ENCODE measurements at regions not wholly inside any gene's neighbourhood (a gene's known extent, or its start where the extent isn't known, plus 50 kb on each side); places are given as distances from the start of the nearest gene placed in this dataset.
A peak's percentile ranks its signal among the peaks of the same experiment; 100 is the strongest.

DNA sequence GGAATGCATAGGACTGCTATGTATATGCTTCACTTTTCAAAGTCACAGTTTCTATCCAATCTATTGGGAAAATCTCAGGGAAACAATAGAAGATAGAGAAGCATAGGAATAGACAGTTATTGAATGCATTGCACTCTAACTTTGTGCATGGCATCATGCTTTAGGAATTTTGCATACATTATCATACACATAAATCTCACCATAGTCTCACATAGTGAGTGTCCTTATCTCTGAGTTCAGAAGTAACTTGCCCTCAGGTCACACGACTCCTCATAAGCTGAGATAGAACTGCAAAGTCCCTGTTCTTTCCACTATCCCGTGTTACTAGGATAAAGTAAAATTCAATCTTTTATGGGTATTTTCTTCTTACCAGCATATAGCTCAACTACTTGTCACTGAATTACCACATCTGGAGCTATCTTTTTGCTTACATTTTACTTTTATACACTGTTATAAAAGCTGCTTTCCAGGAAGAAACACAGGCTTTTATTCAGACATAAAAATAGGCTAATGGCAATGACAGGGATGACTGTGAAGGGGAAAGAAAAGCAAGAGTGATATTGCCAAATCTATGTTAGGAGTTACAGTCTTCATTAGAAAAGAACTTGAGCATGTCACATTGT, 666.9 kb downstream of the XIRP2 start:
- H3K9ac ChIP-seq (ENCODE audit: insufficient read length) = no peak overlapping the region
- DNase-seq (ENCODE audit: low read depth, low spot score) = no peak
- no peaks in the 10 kb centered on the region for H3K9me3 ChIP-seq (ENCODE audit: low read depth, low read length)
- no peak for TF ChIP-seq POLR2AphosphoS5 (IDR thresholded peaks at IDR 0.05; ENCODE audit: borderline replicate concordance, low read depth, low read length)
- no peak for TF ChIP-seq EZH2 (IDR thresholded peaks at IDR 0.05)
- no peak for TF ChIP-seq FOXP2 (optimal IDR thresholded peaks at IDR 0.05; ENCODE audit: control extremely low read depth, extremely low read length, insufficient read depth)
- no peaks in the 10 kb centered on the region for H3K36me3 ChIP-seq (ENCODE audit: insufficient read depth, low read length)
- 0 out of 2 replicates have a peak overlapping the region, but pooled peaks have one; percentile 13 for H3K4me3 ChIP-seq
- H3K27ac ChIP-seq = peak overlapping the region; percentile 67

DNA sequence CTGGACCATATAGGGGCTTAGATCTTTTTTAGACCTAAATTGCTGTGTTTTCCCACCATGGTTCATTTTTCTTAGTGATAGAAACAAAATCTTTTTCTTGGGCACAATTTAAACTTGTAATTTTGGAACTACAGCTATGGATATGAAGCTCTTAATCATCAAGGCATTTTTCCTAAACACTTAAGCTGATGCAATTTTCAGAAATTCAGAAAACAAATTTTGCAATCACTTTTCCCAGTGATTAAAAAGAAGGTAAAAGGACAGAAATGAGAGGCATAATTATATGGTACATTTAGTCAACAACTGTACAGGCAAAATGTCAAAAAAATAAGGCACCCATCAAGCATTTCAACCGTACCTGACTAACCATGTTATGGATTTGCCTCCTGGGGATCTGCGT, 665.4 kb downstream of the XIRP2 start:
- DNase-seq (ENCODE audit: low read depth, low spot score) = no peak
- Histone ChIP-seq H3K27ac (no peak overlapping the region), H3K36me3 (ENCODE audit: insufficient read depth, low read length) (no peaks in the 10 kb centered on the region), H3K9me3 (ENCODE audit: low read depth, low read length) (no peaks in the 10 kb centered on the region), H3K4me3 (no peak overlapping the region), H3K9ac (ENCODE audit: insufficient read length) (no peak overlapping the region)
- TF ChIP-seq POLR2AphosphoS5 (IDR thresholded peaks at IDR 0.05; ENCODE audit: borderline replicate concordance, low read depth, low read length) (no peak), EZH2 (IDR thresholded peaks at IDR 0.05) (no peak)

DNA sequence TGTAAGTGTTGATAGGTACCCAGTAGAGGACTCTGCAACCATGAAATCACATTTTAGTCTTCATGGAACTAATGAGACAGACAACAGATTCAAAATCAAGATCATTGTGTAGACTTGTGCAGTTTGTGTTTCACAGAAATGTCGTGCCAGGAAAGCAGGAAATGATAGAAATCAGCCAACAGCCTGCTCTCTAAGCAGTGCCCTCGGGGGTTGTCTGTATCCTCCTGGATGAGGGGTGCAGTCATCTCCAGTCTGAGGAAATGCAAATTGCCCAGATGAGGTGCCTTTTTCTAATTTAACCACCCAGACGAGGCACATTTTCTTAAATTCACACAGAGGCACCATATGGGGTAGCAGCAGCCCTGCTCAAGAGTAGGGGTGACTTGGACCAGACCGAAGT, 663.1 kb downstream of the XIRP2 start:
- Histone ChIP-seq H3K36me3 (ENCODE audit: insufficient read depth, low read length) (no peaks in the 10 kb centered on the region), H3K9ac (ENCODE audit: insufficient read length) (no peak overlapping the region), H3K27ac (peak overlapping the region; percentile 47; the same call in 1 of the 2 replicates), H3K4me3 (peak overlapping the region; percentile 31), H3K9me3 (ENCODE audit: low read depth, low read length) (no peaks in the 10 kb centered on the region)
- peak; percentile 56; the same call in 1 of the 2 replicates for TF ChIP-seq POLR2AphosphoS5 (IDR thresholded peaks at IDR 0.05; ENCODE audit: borderline replicate concordance, low read depth, low read length)
- TF ChIP-seq FOXP2 (optimal IDR thresholded peaks at IDR 0.05; ENCODE audit: control extremely low read depth, extremely low read length, insufficient read depth) = peak; percentile 84
- no peak for TF ChIP-seq EZH2 (IDR thresholded peaks at IDR 0.05)
- peak; percentile 81 for DNase-seq (ENCODE audit: low read depth, low spot score)

DNA sequence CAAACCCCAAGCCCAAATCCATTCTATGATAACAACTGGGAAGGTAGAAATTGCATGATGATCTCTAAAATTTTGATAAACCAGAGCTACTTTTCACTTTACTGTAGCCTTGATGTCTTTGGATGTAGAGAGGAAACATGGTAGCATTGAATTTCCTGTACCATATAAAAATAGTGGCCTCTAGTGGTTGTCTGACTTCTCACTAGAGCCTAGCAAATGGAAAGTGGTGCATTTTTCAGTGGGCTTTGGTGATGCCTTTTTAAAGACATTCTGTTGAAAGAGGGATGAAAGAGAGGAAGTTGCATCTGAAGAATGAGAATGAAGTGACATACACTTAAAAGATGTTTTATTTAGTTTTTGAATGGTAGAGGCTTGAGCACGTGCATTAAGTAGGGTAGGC, 662.2 kb downstream of the XIRP2 start:
- no peak for DNase-seq (ENCODE audit: low read depth, low spot score)
- TF ChIP-seq FOXP2 (optimal IDR thresholded peaks at IDR 0.05; ENCODE audit: control extremely low read depth, extremely low read length, insufficient read depth) (no peak), POLR2AphosphoS5 (IDR thresholded peaks at IDR 0.05; ENCODE audit: borderline replicate concordance, low read depth, low read length) (no peak), EZH2 (IDR thresholded peaks at IDR 0.05) (no peak)
- H3K27ac ChIP-seq = no peak overlapping the region

DNA sequence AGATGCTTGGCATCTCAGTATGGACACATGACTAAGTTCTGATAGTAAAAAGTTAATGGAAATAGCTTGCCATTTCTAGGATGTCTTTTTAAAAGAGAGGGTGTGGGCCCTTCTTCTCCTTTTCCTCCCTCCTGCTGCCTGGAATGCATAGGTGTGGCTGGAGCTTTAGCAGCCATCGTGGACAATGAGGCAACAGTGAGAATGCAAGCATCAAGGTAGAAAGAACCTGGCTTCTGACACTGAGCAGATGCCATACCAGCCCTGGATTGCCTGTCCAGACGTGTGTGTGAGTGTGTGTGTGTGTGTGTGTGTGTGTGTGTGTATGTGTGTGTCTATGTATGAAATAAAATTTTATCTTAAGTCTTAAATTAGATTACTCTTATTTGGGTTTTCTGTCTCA, 660.1 kb downstream of the XIRP2 start:
- H3K9me3 ChIP-seq (ENCODE audit: low read depth, low read length) = no peaks in the 10 kb centered on the region
- H3K9ac ChIP-seq (ENCODE audit: insufficient read length) = no peak overlapping the region
- no peak for TF ChIP-seq FOXP2 (optimal IDR thresholded peaks at IDR 0.05; ENCODE audit: control extremely low read depth, extremely low read length, insufficient read depth)
- TF ChIP-seq POLR2AphosphoS5 (IDR thresholded peaks at IDR 0.05; ENCODE audit: borderline replicate concordance, low read depth, low read length) = no peak
- TF ChIP-seq EZH2 (IDR thresholded peaks at IDR 0.05) = no peak
- no peak overlapping the region for H3K27ac ChIP-seq
- no peak for DNase-seq (ENCODE audit: low read depth, low spot score)
- H3K36me3 ChIP-seq (ENCODE audit: insufficient read depth, low read length) = no peaks in the 10 kb centered on the region
- H3K4me3 ChIP-seq = no peak overlapping the region

More for the DNA sequence above, 662.2 kb downstream of the XIRP2 start:
- H3K9me3 ChIP-seq (ENCODE audit: low read depth, low read length) = no peaks in the 10 kb centered on the region
- no peak overlapping the region for H3K4me3 ChIP-seq
- H3K36me3 ChIP-seq (ENCODE audit: insufficient read depth, low read length) = no peaks in the 10 kb centered on the region
- H3K9ac ChIP-seq (ENCODE audit: insufficient read length) = no peak overlapping the region

DNA sequence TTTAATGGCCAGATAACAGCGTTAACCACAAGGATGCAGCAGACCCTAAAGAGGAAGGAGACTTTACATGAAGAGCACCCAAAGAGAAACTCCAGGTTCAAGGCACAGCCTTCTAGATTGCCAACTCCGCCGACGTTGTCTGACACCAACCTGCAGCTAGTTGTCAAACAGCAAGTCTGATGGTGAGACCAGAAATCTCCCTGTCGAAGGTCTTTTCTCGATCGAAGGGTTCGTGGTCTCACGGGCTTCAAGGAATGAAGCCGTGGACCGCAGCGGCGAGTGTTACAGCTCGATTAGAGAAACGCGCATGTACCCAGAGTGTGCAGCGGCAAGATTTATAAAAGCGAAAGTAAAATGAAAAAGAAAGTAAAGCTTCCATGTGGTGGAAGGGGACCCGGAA, 656.3 kb downstream of the XIRP2 start:
- Histone ChIP-seq H3K36me3 (ENCODE audit: insufficient read depth, low read length) (no peaks in the 10 kb centered on the region), H3K9me3 (ENCODE audit: low read depth, low read length) (no peaks in the 10 kb centered on the region), H3K9ac (ENCODE audit: insufficient read length) (no peak overlapping the region), H3K27ac (no peak overlapping the region), H3K4me3 (no peak overlapping the region)
- no peak for DNase-seq (ENCODE audit: low read depth, low spot score)
- TF ChIP-seq POLR2AphosphoS5 (IDR thresholded peaks at IDR 0.05; ENCODE audit: borderline replicate concordance, low read depth, low read length) = no peak
- TF ChIP-seq FOXP2 (optimal IDR thresholded peaks at IDR 0.05; ENCODE audit: control extremely low read depth, extremely low read length, insufficient read depth) = no peak
- TF ChIP-seq EZH2 (IDR thresholded peaks at IDR 0.05) = no peak

DNA sequence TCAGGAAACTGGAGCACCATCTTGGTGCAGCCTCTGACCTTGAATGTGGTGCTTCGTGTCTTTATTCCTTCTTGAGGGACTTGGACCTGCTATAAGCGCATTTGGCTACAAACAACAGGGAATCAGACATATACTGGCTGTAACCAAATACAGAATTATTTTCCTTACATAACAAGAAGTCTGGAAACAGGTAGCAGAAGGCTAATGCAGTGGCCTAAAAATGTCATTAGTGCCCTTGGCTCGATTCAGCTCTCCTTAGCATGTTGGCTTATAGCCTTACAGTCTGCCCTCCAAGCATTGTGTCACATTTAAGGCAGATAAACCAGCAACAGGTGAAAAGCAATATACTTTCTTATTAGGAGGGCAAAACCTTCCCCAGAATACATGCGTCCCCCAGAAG, 655.4 kb downstream of the XIRP2 start:
- Histone ChIP-seq H3K9ac (ENCODE audit: insufficient read length) (no peak overlapping the region), H3K9me3 (ENCODE audit: low read depth, low read length) (no peaks in the 10 kb centered on the region), H3K36me3 (ENCODE audit: insufficient read depth, low read length) (no peaks in the 10 kb centered on the region), H3K4me3 (no peak overlapping the region), H3K27ac (no peak overlapping the region)
- no peak for TF ChIP-seq FOXP2 (optimal IDR thresholded peaks at IDR 0.05; ENCODE audit: control extremely low read depth, extremely low read length, insufficient read depth)
- TF ChIP-seq POLR2AphosphoS5 (IDR thresholded peaks at IDR 0.05; ENCODE audit: borderline replicate concordance, low read depth, low read length) = no peak
- no peak for TF ChIP-seq EZH2 (IDR thresholded peaks at IDR 0.05)
- no peak for DNase-seq (ENCODE audit: low read depth, low spot score)

DNA sequence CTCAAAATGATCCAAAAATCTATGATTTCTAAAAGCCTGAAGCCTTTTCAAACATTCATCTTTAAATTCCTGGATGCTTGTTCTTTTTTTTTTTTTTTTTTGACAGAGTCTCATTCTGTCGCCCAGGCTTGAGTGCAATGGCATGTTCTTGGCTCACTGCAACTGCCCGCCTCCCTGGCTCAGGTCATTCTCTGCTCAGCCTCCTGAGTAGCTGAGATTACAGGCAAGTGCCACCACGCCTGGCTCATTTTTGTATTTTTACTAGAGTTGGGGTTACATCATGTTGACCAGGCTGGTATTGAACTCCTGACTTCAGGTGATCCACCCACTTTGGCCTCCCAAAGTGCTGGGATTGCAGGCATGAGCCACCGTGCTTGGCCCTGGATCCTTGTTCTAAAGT, 649.5 kb downstream of the XIRP2 start:
- Histone ChIP-seq H3K9me3 (ENCODE audit: low read depth, low read length) (no peaks in the 10 kb centered on the region), H3K36me3 (ENCODE audit: insufficient read depth, low read length) (no peaks in the 10 kb centered on the region), H3K27ac (no peak overlapping the region), H3K9ac (ENCODE audit: insufficient read length) (no peak overlapping the region), H3K4me3 (no peak overlapping the region)
- no peak for DNase-seq (ENCODE audit: low read depth, low spot score)
- no peak for TF ChIP-seq POLR2AphosphoS5 (IDR thresholded peaks at IDR 0.05; ENCODE audit: borderline replicate concordance, low read depth, low read length)
- TF ChIP-seq EZH2 (IDR thresholded peaks at IDR 0.05) = no peak
- TF ChIP-seq FOXP2 (optimal IDR thresholded peaks at IDR 0.05; ENCODE audit: control extremely low read depth, extremely low read length, insufficient read depth) = no peak

DNA sequence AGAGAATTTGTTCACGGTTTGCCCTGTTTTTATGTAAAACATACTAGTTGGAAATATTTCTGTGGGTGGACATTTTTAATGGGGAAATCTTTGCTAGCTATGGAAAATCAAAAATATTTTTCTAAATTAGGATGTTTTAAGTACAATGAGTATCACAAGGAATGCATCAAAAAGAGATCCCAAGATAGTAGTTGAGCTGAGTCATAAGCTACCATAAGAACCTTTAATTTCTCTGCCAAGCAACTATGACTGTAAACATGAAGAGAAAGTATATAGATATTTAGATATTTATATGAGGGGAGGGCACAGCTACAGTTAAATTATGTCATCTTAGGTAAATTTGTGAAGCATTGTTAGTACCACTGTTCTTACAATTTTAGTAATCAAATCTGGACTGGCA, 646.2 kb downstream of the XIRP2 start:
- no peak overlapping the region for H3K9ac ChIP-seq (ENCODE audit: insufficient read length)
- DNase-seq (ENCODE audit: low read depth, low spot score) = no peak

More for the DNA sequence above, 646.2 kb downstream of the XIRP2 start:
- H3K36me3 ChIP-seq (ENCODE audit: insufficient read depth, low read length) = no peaks in the 10 kb centered on the region
- no peak for TF ChIP-seq FOXP2 (optimal IDR thresholded peaks at IDR 0.05; ENCODE audit: control extremely low read depth, extremely low read length, insufficient read depth)
- TF ChIP-seq EZH2 (IDR thresholded peaks at IDR 0.05) = no peak
- H3K9me3 ChIP-seq (ENCODE audit: low read depth, low read length) = no peaks in the 10 kb centered on the region
- no peak overlapping the region for H3K4me3 ChIP-seq
- no peak overlapping the region for H3K27ac ChIP-seq
